LNCaP clone FGC (cell line): ENCODE measurements at regions not wholly inside any gene's neighbourhood (a gene's known extent, or its start where the extent isn't known, plus 50 kb on each side); places are given as distances from the start of the nearest gene placed in this dataset.
"Not testable (repeated sequence)": the region's sequence is repeated elsewhere in the genome, so short reads cannot be mapped to it uniquely, and the experiment has no call there.

Source experiments
- DNase-seq: peaks from one replicate; pipeline ENCODE4 v3.0.0-alpha.2; 2011; ENCODE audit warnings: low read depth
- H3K4me3 ChIP-seq: 2 replicates; pipeline ENCODE4 v1.5.1; 2011; ENCODE audit warnings: mild to moderate bottlenecking, low read depth, low read length, control low read depth
- CTCF ChIP-seq: IDR thresholded peaks from 2 replicates; pipeline ENCODE4 v1.5.1; 2012; ENCODE audit warnings: mild to moderate bottlenecking; ENCODE audit not compliant: control insufficient read depth, insufficient read depth; ENCODE audit errors: extremely low read depth

GRCh38 chr2:160575368-160575767 is 81.8 kb upstream of the RBMS1 start:
- TF ChIP-seq CTCF: no peak
- H3K4me3 ChIP-seq: no peak overlapping the region
- no peak for DNase-seq

DNA sequence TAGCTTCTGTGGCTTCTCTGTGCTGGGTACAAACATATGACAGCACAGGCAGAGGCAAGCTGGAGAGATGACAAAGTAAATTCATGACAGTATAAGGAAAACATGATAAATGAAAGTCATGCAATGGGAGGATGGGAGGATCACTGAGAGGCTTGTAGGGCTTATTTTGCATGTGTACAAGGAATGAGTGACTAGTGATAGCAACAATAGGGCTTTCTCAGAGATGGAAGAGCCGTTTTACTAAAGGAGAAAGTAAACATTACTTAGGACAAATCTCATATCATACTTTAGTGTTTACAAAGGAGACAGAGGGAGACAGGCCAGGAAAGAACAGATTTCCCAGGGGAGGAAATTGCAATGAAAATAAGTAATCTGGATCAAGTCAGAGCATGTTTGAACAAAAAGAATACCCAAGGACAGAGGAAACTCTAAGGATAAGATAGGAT is 82.5 kb upstream of the RBMS1 start:
- H3K4me3 ChIP-seq: no peak overlapping the region
- DNase-seq: peak; percentile 69
- no peak for TF ChIP-seq CTCF

- not testable (repeated sequence) for DNase-seq, H3K4me3 ChIP-seq
Observed at GRCh38 chr2:160577081-160577480, 83.5 kb upstream of the RBMS1 start.

DNA sequence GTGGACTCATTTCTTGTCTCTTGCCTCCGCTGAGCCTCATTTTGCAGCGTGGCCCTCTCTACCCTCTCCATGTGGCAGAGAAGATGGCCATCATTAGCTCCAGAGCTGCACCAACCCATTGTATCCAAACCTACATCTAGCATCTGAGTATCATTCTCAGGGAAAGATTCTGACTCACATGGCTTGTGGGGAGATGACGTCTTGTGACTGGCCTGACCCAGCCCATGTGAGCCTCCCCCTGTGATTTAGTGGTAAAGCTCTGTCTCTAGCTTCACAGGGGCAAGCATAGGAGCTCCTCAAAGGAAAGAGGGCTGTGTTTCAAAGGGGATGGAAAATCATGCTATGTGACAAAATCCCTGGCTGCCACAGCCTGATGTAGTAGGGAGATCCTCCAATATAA is 87.4 kb upstream of the RBMS1 start:
- DNase-seq: no peak
- no peak for TF ChIP-seq CTCF
- no peak overlapping the region for H3K4me3 ChIP-seq

GRCh38 chr2:160581448-160581847 is 87.8 kb upstream of the RBMS1 start:
- DNase-seq: no peak
- H3K4me3 ChIP-seq: no peak overlapping the region
- TF ChIP-seq CTCF: no peak

- TF ChIP-seq CTCF: no peak
- no peak overlapping the region for H3K4me3 ChIP-seq
- no peak for DNase-seq
Observed at GRCh38 chr2:160582081-160582480, 88.5 kb upstream of the RBMS1 start.

GRCh38 chr2:160582490-160583145 is 89.0 kb upstream of the RBMS1 start:
- no peak overlapping the region for H3K4me3 ChIP-seq
- DNase-seq: no peak
- no peak for TF ChIP-seq CTCF
